Cerebellar nuclear complex (tissue), 1 donor: ENCODE measurements at regions not wholly inside any gene's neighbourhood (a gene's known extent, or its start where the extent isn't known, plus 50 kb on each side); places are given as distances from the start of the nearest gene placed in this dataset.
"Not testable (repeated sequence)": the region's sequence is repeated elsewhere in the genome, so short reads cannot be mapped to it uniquely, and the experiment has no call there.

ENCODE experiments used
- DNase-seq, 2 experiments: peaks; one replicate each; lab custom pipeline; 2025; lab: John Stamatoyannopoulos, UW

- no peak for DNase-seq
Observed at GRCh38 chr1:232579958-232580941, 49.7 kb downstream of the SIPA1L2 start.

GRCh38 chr1:232579466-232579865, 50.5 kb downstream of the SIPA1L2 start:
- no peak for DNase-seq

- no peak for DNase-seq
Observed at GRCh38 chr1:232578651-232579195, 51.2 kb downstream of the SIPA1L2 start.

GRCh38 chr1:232577772-232578171, 52.2 kb downstream of the SIPA1L2 start:
- DNase-seq = no peak

GRCh38 chr1:232576537-232576936, 53.4 kb downstream of the SIPA1L2 start:
- no peak for DNase-seq

GRCh38 chr1:232575763-232576040, 54.2 kb downstream of the SIPA1L2 start:
- DNase-seq = no peak

GRCh38 chr1:232574889-232575762, 54.8 kb downstream of the SIPA1L2 start:
- no peak for DNase-seq

GRCh38 chr1:232574077-232574476, 55.9 kb downstream of the SIPA1L2 start:
- DNase-seq = no peak

- no peak for DNase-seq
Observed at GRCh38 chr1:232571523-232571922, 58.4 kb downstream of the SIPA1L2 start.

- no peak for DNase-seq
Observed at GRCh38 chr1:232570007-232570406, 59.9 kb downstream of the SIPA1L2 start.

GRCh38 chr1:232569554-232569921, 60.4 kb downstream of the SIPA1L2 start:
- not testable (repeated sequence) for DNase-seq

GRCh38 chr1:232568906-232569553, 60.9 kb downstream of the SIPA1L2 start:
- DNase-seq = no peak

- no peak for DNase-seq
Observed at GRCh38 chr1:232568331-232568852, 61.5 kb downstream of the SIPA1L2 start.

- DNase-seq = no peak
Observed at GRCh38 chr1:232566093-232566492, 63.8 kb downstream of the SIPA1L2 start.

GRCh38 chr1:232562855-232563510, 67.0 kb downstream of the SIPA1L2 start:
- no peak for DNase-seq

GRCh38 chr1:232561381-232561780, 68.6 kb downstream of the SIPA1L2 start:
- DNase-seq = no peak

GRCh38 chr1:232560940-232561339, 69.0 kb downstream of the SIPA1L2 start:
- no peak for DNase-seq

- DNase-seq = no peak
Observed at GRCh38 chr1:232558954-232559353, 71.0 kb downstream of the SIPA1L2 start.

GRCh38 chr1:232557502-232558191, 72.3 kb downstream of the SIPA1L2 start:
- DNase-seq = no peak

- no peak for DNase-seq
Observed at GRCh38 chr1:232557096-232557495, 72.8 kb downstream of the SIPA1L2 start.

- DNase-seq = no peak
Observed at GRCh38 chr1:232556351-232556750, 73.6 kb downstream of the SIPA1L2 start.
